Spinal cord (tissue), 9 donors: ENCODE measurements at regions not wholly inside any gene's neighbourhood (a gene's known extent, or its start where the extent isn't known, plus 50 kb on each side); places are given as distances from the start of the nearest gene placed in this dataset.

ENCODE experiments used
- DNase-seq, 6 donors: peaks; one replicate each; pipeline versions ENCODE4 v3.0.0 to v3.0.0-alpha.2; 2013 to 2015; ENCODE audit warnings: low spot score in 6 of 6, low read depth in 4 of 6
- H3K27ac ChIP-seq: one replicate; pipeline ENCODE4 v1.5.1; 2013; ENCODE audit warnings: low read depth, low read length, control low read depth
- H3K27me3 ChIP-seq: one replicate; pipeline ENCODE4 v1.6.1; 2013; ENCODE audit warnings: low read length; ENCODE audit not compliant: control insufficient read depth, insufficient read depth
- H3K36me3 ChIP-seq: one replicate; pipeline ENCODE4 v1.6.1; 2013; ENCODE audit warnings: low read length; ENCODE audit not compliant: control insufficient read depth, insufficient read depth
- H3K4me1 ChIP-seq: one replicate; pipeline ENCODE4 v1.6.1; 2013; ENCODE audit warnings: low read length; ENCODE audit not compliant: control insufficient read depth, insufficient read depth
- H3K4me3 ChIP-seq: one replicate; pipeline ENCODE4 v1.5.1; 2013; ENCODE audit warnings: low read depth, low read length, control low read depth
- H3K9me3 ChIP-seq: one replicate; pipeline ENCODE4 v1.6.1; 2013; ENCODE audit warnings: low read length; ENCODE audit not compliant: control insufficient read depth, insufficient read depth
- whole genome bisulfite sequencing: methylation state at CpG from one replicate; pipeline ENCODE4 v1.1.5; 2013; ENCODE audit warnings: missing lambda C conversion rate; ENCODE audit not compliant: insufficient coverage; 5-methylcytosine and 5-hydroxymethylcytosine counted together
- donor health status: healthy.

DNA sequence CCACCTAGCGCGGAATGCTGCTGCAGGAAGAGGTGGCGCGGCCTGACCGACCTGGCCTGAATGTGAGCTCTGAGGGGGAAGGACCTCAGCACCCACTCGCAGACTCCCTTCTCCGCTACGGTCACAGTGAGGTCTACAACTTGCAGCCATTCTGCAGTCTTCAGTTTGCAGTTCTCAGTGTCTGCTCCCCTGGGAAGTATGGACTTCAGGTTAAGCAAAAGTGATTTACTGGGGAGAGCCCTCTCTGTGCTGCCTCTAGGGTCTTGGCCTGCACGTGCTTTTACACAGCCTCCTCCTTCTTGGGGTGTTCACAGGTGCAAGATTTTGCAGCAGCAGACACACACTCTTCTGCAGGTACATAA is 296.0 kb downstream of the OMA1 start:
- Histone ChIP-seq H3K27me3 (peaks cover 26% of the 10 kb centered on the region), H3K27ac (no peak overlapping the region), H3K36me3 (no peaks in the 10 kb centered on the region), H3K4me1 (peaks cover 22% of the 10 kb centered on the region), H3K9me3 (no peaks in the 10 kb centered on the region), H3K4me3 (peak overlapping the region; percentile 32)
- WGBS, result 2% methylated on average over 9 of the region's 9 CpGs
- no peak for DNase-seq

DNA sequence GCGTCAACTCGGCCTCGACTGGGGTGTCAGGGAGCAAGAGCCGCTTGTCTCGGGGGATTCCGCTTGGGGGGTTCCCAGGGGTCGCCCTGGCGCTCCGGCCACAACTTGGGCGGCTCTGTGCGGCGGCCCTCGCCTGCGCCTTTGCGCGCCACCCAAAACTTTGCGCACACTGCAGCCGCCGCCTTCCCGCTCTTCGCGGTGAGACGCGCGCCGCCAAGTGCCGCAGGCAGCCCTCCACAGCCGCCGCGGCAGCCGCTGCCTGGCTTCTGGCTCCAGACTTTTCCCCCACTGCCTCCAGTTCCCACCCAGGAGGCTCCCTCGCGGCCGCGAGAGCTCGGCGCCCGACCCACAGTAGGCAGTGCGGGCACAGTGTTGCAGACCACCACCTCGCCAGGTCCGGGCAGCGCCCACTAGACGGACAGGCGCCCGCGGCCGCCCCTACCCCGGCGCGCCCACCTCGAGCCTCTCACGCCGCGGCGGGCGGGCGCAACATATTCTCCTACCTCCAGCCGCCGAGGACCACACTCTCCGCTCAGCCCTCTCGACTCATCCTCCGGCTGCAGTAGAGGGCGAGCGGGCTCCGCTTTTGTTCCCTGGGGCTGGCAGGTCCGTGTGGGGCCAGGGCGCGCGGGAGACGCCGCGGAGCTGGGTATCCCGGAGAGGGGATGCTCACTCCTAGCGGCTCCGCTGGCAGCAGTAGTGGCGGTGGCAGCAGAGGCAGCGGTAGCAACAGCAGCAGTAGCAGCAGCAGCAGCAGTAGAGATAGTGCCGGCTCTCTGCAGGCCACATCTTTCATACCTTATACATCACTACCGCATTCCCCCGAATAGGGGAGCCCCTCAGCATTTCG is 296.6 kb downstream of the OMA1 start:
- DNase-seq, result peak; percentile 46 to 96 (median 68)
- Histone ChIP-seq H3K9me3 (no peaks in the 10 kb centered on the region), H3K27ac (no peak overlapping the region)

DNA sequence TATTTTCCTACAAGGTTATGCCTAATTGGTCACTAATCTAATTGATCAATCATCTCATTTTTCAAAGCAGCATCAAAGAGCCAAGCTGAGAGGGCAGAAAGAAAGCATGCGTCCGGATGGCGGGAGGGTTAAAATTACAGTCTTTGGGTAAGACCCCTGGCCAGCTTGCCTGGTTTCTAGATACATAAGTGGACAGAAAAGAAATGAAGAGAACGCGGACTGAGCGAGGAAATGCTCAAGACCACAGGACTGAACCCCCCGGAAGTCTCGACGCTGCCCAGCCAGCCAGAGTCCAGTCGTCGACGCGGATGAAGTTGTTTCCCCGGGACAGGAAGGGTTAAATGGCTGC is 297.2 kb downstream of the OMA1 start:
- peak overlapping the region; percentile 39 for H3K4me3 ChIP-seq
- no peak overlapping the region for H3K27ac ChIP-seq
- peak in 1 of 6 donors; percentile 2 for DNase-seq
- H3K27me3 ChIP-seq, result peaks cover 30% of the 10 kb centered on the region
- no peaks in the 10 kb centered on the region for H3K36me3 ChIP-seq
- whole genome bisulfite sequencing, result under 1% methylated on average over 14 of the region's 14 CpGs
- no peaks in the 10 kb centered on the region for H3K9me3 ChIP-seq
- peaks cover 22% of the 10 kb centered on the region for H3K4me1 ChIP-seq

More for the DNA sequence above, 296.6 kb downstream of the OMA1 start:
- H3K27me3 ChIP-seq, result peaks cover 29% of the 10 kb centered on the region
- H3K4me3 ChIP-seq, result peak overlapping the region; percentile 39
- H3K36me3 ChIP-seq, result no peaks in the 10 kb centered on the region
- peaks cover 22% of the 10 kb centered on the region for H3K4me1 ChIP-seq
- 0% methylated on average over 81 of the region's 81 CpGs for WGBS

DNA sequence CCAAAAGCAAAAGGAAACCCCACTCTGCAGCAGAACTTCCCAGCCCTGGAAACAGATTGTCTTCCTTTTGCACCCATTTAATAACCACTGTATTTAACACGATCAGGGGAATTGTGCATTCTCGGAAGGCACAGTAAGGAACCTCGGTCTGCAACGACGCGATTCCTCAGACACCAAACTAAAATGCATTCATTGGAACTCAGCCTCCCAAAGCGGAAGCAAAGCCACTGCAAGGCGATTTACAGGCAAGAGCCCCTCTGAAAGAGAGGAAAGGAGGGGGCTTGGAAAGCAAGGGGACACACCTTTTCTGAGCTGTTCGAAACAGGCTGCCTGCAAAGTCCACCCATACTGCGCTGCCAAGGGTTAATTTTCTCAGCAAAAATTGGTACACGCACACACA is 297.7 kb downstream of the OMA1 start:
- Histone ChIP-seq H3K27me3 (peaks cover 30% of the 10 kb centered on the region), H3K9me3 (no peaks in the 10 kb centered on the region), H3K4me1 (peaks cover 22% of the 10 kb centered on the region), H3K27ac (peak overlapping the region; percentile 37), H3K4me3 (peak overlapping the region; percentile 39), H3K36me3 (no peaks in the 10 kb centered on the region)
- DNase-seq, result peak in 4 of 6 donors; percentile 20 to 80 (median 58)
- WGBS, result 0% methylated on average over 10 of the region's 11 CpGs

DNA sequence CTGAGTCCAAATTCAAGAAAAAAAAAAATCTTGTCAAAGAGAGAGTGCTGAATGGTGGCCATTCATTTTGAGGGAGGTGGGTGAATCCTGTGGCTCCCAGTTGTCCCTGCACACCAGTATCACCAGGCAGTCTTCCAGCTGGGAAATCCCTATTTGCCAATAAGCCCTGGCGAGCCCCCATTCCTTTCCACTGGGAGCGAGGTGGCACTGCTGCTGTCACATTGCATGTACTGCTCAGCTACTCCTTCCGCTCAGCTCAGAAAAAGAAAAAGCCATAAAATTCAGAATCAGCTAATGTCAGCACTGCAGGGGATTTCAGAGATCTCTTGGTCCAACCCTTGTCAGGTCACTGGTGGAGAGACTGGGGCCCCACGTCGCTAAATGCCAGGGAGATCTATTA is 298.5 kb downstream of the OMA1 start:
- Histone ChIP-seq H3K4me3 (peak overlapping the region; percentile 39), H3K36me3 (no peaks in the 10 kb centered on the region), H3K27ac (no peak overlapping the region), H3K9me3 (no peaks in the 10 kb centered on the region), H3K27me3 (peaks cover 30% of the 10 kb centered on the region), H3K4me1 (peaks cover 22% of the 10 kb centered on the region)
- 0% methylated on average over 5 of the region's 5 CpGs for WGBS
- peak in 2 of 6 donors; percentile 59 to 66 for DNase-seq

DNA sequence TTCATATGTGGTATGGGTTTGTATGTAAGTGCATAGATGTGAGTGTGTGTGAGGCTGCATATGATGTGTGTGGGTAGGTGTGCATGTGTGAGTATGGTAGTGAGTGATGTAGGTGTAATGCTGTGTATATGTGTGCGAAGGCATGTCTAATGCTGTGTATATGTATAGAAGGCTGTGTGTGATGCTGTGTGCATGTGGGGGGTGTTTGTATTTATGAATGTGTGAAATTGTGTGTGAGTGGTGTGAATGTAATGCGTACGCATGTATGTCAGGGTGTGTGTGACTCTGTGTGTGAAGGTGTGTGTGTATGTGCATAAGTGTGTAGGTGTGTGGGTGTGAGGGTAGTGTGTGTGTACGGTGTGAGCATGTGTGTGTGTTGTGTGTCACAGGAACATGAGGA is 300.0 kb downstream of the OMA1 start:
- Histone ChIP-seq H3K4me3 (no peak overlapping the region), H3K4me1 (peaks cover 22% of the 10 kb centered on the region), H3K9me3 (no peaks in the 10 kb centered on the region), H3K27ac (no peak overlapping the region), H3K36me3 (no peaks in the 10 kb centered on the region), H3K27me3 (peaks cover 30% of the 10 kb centered on the region)
- no peak for DNase-seq
- WGBS, result 93% methylated on average over 4 of the region's 4 CpGs

DNA sequence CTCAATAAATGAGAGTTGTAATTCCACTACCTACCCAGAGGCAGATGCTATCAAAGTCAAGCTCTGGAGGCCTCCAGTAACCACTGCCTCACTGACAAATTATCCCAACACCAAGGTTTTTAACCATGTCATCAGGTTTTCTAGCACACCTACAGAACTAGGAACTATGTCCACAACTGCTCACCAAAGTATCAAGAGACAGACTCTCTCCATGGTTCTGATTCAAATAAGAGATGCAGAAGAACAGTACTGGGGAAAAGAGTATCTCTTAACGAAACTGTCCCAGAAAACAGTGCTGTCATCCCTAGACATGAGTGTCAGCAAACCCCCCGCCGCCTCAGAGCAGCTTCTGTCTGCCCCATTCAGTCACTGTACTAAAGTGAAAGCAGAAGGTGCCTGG is 301.7 kb downstream of the OMA1 start:
- H3K4me1 ChIP-seq, result peaks cover 16% of the 10 kb centered on the region
- no peak overlapping the region for H3K4me3 ChIP-seq
- no peaks in the 10 kb centered on the region for H3K9me3 ChIP-seq
- 59% methylated on average over 3 of the region's 3 CpGs for WGBS
- H3K27me3 ChIP-seq, result peaks cover 26% of the 10 kb centered on the region
- no peak for DNase-seq
- H3K36me3 ChIP-seq, result no peaks in the 10 kb centered on the region
- no peak overlapping the region for H3K27ac ChIP-seq

DNA sequence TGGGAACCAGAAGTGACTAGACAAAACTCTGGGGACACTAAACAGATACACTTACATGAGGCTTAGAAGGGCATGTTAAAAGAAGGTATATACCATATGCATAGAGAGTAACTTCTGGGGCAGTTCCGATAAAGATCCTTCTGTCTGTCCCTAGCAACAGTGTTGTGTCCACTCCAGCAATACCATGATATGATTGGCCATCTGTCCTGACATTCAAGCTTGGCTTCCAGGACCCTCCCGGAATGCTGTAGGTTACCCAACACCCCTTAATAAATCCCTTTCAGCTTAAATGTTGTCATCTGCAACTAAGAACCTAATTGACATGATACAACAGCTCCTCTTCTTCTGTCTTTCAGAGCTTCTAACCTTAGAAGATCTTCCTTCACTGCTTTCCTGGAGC is 307.7 kb downstream of the OMA1 start:
- Histone ChIP-seq H3K4me1 (no peaks in the 10 kb centered on the region), H3K4me3 (no peak overlapping the region), H3K9me3 (no peaks in the 10 kb centered on the region), H3K36me3 (no peaks in the 10 kb centered on the region), H3K27me3 (no peaks in the 10 kb centered on the region), H3K27ac (no peak overlapping the region)
- DNase-seq, result no peak
- WGBS, result 29% methylated on average over 2 of the region's 2 CpGs

DNA sequence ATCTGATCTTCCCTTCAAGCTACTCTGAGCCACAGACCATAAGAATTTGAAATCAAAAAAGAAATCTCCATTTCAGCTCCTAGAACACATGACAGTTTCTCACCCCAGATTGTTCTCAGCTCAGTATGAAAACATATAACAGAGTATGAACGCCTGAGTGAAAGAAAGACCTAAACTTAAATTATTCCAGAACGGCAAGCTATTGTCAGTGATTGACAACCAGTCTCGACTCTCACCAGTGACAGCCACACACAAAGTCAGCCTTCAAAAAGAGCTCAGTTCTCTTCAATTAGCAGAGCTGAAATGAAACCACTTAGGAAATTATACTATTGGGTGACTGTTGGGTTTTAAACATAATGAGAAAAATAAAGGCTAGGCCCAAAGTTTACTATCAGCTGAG is 312.8 kb downstream of the OMA1 start:
- Histone ChIP-seq H3K4me1 (no peaks in the 10 kb centered on the region), H3K36me3 (no peaks in the 10 kb centered on the region), H3K4me3 (no peak overlapping the region), H3K9me3 (no peaks in the 10 kb centered on the region), H3K27ac (no peak overlapping the region), H3K27me3 (no peaks in the 10 kb centered on the region)
- 20% methylated on average over 2 of the region's 3 CpGs for WGBS
- peak in 1 of 6 donors; percentile 66 for DNase-seq

DNA sequence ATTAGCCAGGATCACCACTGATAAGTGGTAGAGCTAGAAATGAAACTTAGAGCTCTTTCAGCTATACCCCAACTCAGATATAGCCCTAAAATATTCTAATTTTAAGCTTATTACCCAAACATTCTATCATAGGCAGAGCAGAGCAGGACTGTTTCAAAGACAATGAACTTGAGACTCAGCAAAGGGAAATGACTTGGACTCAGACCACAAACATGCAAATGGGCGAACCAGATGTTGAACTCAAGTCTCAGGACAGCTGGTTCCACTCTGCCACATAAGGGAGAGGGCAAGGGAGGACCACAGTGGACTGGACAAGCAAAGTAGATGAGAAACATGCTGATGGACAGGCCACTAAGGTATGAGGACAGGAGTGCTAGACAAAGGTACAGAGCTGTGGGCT is 315.3 kb downstream of the OMA1 start:
- H3K4me1 ChIP-seq, result no peaks in the 10 kb centered on the region
- H3K9me3 ChIP-seq, result no peaks in the 10 kb centered on the region
- H3K27ac ChIP-seq, result no peak overlapping the region
- H3K36me3 ChIP-seq, result no peaks in the 10 kb centered on the region
- H3K27me3 ChIP-seq, result no peaks in the 10 kb centered on the region
- WGBS, result 100% methylated on average over 1 of the region's 1 CpG
- DNase-seq, result no peak
- H3K4me3 ChIP-seq, result no peak overlapping the region
